B cell (primary cell): ENCODE measurements at regions not wholly inside any gene's neighbourhood (a gene's known extent, or its start where the extent isn't known, plus 50 kb on each side); places are given as distances from the start of the nearest gene placed in this dataset.

Source experiments
- ATAC-seq: fragments of 200-7000 bp; cut with Tn5 transposase; one replicate; pipeline ENCODE4 v1.10.0; 2021; ENCODE audit warnings: low read depth, mild to moderate bottlenecking, moderate number of reproducible peaks, moderate library complexity
- CTCF ChIA-PET: fragments of 350-600 bp; sonication (Branson Sonifier 250); formaldehyde crosslinking; loops from one replicate; lab custom pipeline; 2021; ENCODE audit warnings: antibody characterized with exemption, inconsistent platforms; lab: Charles Lee
- POLR2A ChIA-PET: fragments of 350-600 bp; sonication (Branson Sonifier 250); formaldehyde crosslinking; loops from one replicate; lab custom pipeline; 2021; ENCODE audit warnings: antibody characterized with exemption; lab: Charles Lee
- DNase-seq: peaks from one replicate; pipeline ENCODE4 v3.0.0; 2013
- H2AFZ ChIP-seq: 2 replicates; pipeline ENCODE4 v1.6.1; 2012; ENCODE audit warnings: mild to moderate bottlenecking, low read depth, low read length; ENCODE audit not compliant: insufficient read depth, poor library complexity, severe bottlenecking
- H3K27ac ChIP-seq, 2 donors: 1 replicate in 1 of 2; 2 replicates in 1 of 2; pipeline ENCODE4 v1.5.1; 2012 to 2013; ENCODE audit warnings: low read length in 2 of 2, mild to moderate bottlenecking in 2 of 2, moderate library complexity in 1 of 2
- H3K27me3 ChIP-seq, 4 experiments: fragments of 200-600 bp in 1 of 4; sonication (generic) in 1 of 4; replicated peaks in 1 of 4; 1 replicate in 2 of 4; 2 replicates in 2 of 4; pipeline versions ENCODE4 v1.6.1 to v1.7.0; 2013 to 2016; ENCODE audit warnings: low read length in 3 of 4, mild to moderate bottlenecking in 2 of 4, mixed read lengths in 1 of 4, moderate library complexity in 1 of 4; ENCODE audit not compliant: insufficient read depth in 4 of 4, control insufficient read depth in 3 of 4; ENCODE audit errors: control extremely low read depth in 1 of 4
- H3K36me3 ChIP-seq, 2 experiments: replicated peaks in 1 of 2; 1 replicate in 1 of 2; 2 replicates in 1 of 2; pipeline versions ENCODE4 v1.6.1 to v1.7.1; 2013; ENCODE audit warnings: low read length in 1 of 2; ENCODE audit not compliant: insufficient read depth in 2 of 2, control insufficient read depth in 1 of 2; ENCODE audit errors: control extremely low read depth in 1 of 2, extremely low read depth in 1 of 2
- H3K4me1 ChIP-seq, 2 donors: fragments of 200-600 bp in 1 of 2; sonication (generic) in 1 of 2; 1 replicate in 1 of 2; 2 replicates in 1 of 2; pipeline versions ENCODE4 v1.5.1 to v1.6.1; 2013 to 2017; ENCODE audit warnings: low read length in 2 of 2; ENCODE audit not compliant: control insufficient read depth in 2 of 2, insufficient read depth in 2 of 2
- H3K4me2 ChIP-seq: replicated peaks from 2 replicates; pipeline ENCODE3; 2012; ENCODE audit warnings: mild to moderate bottlenecking, low read depth, low read length; ENCODE audit not compliant: poor library complexity, severe bottlenecking
- H3K4me3 ChIP-seq, 5 experiments: fragments of 200-600 bp in 1 of 5; sonication (generic) in 1 of 5; 1 replicate in 3 of 5; 2 replicates in 2 of 5; pipeline versions ENCODE4 v1.5.1 to v1.7.0; 2011 to 2016; ENCODE audit warnings: low read length in 4 of 5, mild to moderate bottlenecking in 4 of 5, low read depth in 2 of 5, control low read depth in 1 of 5, moderate library complexity in 1 of 5; ENCODE audit not compliant: insufficient read depth in 1 of 5; ENCODE audit errors: control extremely low read depth in 1 of 5, extremely low read depth in 1 of 5
- H3K79me2 ChIP-seq: fragments of 200-600 bp; sonication (generic); one replicate; pipeline ENCODE4 v1.6.0; 2016; ENCODE audit warnings: low read length; ENCODE audit not compliant: control insufficient read depth, insufficient read depth
- H3K9ac ChIP-seq: fragments of 200-600 bp; sonication (generic); 2 replicates; pipeline ENCODE4 v1.6.1; 2017; ENCODE audit warnings: mild to moderate bottlenecking, low read length, moderate library complexity
- H3K9me3 ChIP-seq, 3 donors: one replicate each; pipeline versions ENCODE4 v1.6.1 to v1.7.1; 2013; ENCODE audit warnings: low read length in 2 of 3; ENCODE audit not compliant: control insufficient read depth in 2 of 3, insufficient read depth in 1 of 3; ENCODE audit errors: control extremely low read depth in 1 of 3
- H4K20me1 ChIP-seq: 2 replicates; pipeline ENCODE4 v1.6.0; 2012; ENCODE audit warnings: mild to moderate bottlenecking, low read length; ENCODE audit not compliant: insufficient read depth, control insufficient read depth, poor library complexity, severe bottlenecking
- H3K27ac Mint-ChIP-seq: one replicate; pipeline ENCODE4 v1.8.0; 2021; ENCODE audit warnings: mixed read lengths
- H3K27me3 Mint-ChIP-seq: one replicate; pipeline ENCODE4 v1.8.0; 2021; ENCODE audit warnings: mixed read lengths
- H3K4me1 Mint-ChIP-seq: one replicate; pipeline ENCODE4 v1.8.0; 2021; ENCODE audit warnings: mixed read lengths
- H3K4me3 Mint-ChIP-seq: one replicate; pipeline ENCODE4 v1.8.0; 2021; ENCODE audit warnings: mixed read lengths
- H3K9me3 Mint-ChIP-seq: one replicate; pipeline ENCODE4 v1.8.0; 2022; ENCODE audit warnings: mixed read lengths; ENCODE audit not compliant: insufficient read depth
- EZH2 ChIP-seq: IDR thresholded peaks from 2 replicates; pipeline ENCODE4 v1.6.1; 2012; ENCODE audit warnings: borderline replicate concordance, low read depth, mild to moderate bottlenecking, moderate library complexity, low read length; ENCODE audit not compliant: insufficient read depth, poor library complexity, severe bottlenecking
- WGBS: methylation state at CpG from one replicate; pipeline ENCODE4 v1.1.5; 2013; ENCODE audit warnings: missing lambda C conversion rate; ENCODE audit not compliant: insufficient coverage; 5-methylcytosine and 5-hydroxymethylcytosine counted together
- intact Hi-C: fragments of 100-400 bp; cut with micrococcal nuclease; formaldehyde crosslinking; loops from one replicate; pipeline ENCODE4 v1.10.0; 2022
- TF ChIP-seq, protein P1 (sequence below): fragments of 200-600 bp; IDR thresholded peaks from one replicate; pipeline ENCODE4 v1.8.0; 2022; ENCODE audit warnings: antibody characterized with exemption, mild to moderate bottlenecking

DNA sequence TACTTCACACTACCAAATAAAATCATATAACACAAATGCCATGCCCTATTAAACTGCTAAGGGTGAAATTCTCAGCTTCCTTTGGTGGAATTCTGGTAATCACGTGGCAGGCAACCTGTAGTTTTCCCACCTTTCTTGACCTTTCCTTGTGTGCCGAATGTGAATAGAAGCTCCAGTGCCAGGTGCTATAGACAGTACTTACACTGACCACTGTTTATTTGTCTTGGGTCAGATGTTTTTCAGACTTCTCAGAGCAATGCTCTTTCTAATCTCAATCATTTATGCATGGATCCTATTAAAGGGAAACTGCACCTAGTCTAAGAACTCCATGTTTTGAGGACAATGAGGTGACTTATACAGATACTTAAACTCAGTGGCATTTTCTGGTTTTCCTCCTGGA is 296.8 kb upstream of the DIAPH2 start:
- ChIA-PET POLR2A (no interaction called here), CTCF (no interaction called here)
- Histone ChIP-seq H4K20me1 (no peaks in the 10 kb centered on the region), H3K36me3 (no peaks in the 10 kb centered on the region), H3K9me3 (no peaks in the 10 kb centered on the region), H3K4me2 (no peak overlapping the region), H3K4me3 (no peak overlapping the region), H3K27me3 (no peaks in the 10 kb centered on the region), H3K79me2 (no peaks in the 10 kb centered on the region), H3K27ac (no peak overlapping the region), H3K4me1 (no peaks in the 10 kb centered on the region), H2AFZ (no peak overlapping the region), H3K9ac (no peak overlapping the region)
- Mint-ChIP-seq H3K9me3 (no peaks in the 10 kb centered on the region), H3K27me3 (no peaks in the 10 kb centered on the region), H3K27ac (no peak overlapping the region), H3K4me3 (no peak overlapping the region), H3K4me1 (no peaks in the 10 kb centered on the region)
- TF ChIP-seq, protein P1, sequence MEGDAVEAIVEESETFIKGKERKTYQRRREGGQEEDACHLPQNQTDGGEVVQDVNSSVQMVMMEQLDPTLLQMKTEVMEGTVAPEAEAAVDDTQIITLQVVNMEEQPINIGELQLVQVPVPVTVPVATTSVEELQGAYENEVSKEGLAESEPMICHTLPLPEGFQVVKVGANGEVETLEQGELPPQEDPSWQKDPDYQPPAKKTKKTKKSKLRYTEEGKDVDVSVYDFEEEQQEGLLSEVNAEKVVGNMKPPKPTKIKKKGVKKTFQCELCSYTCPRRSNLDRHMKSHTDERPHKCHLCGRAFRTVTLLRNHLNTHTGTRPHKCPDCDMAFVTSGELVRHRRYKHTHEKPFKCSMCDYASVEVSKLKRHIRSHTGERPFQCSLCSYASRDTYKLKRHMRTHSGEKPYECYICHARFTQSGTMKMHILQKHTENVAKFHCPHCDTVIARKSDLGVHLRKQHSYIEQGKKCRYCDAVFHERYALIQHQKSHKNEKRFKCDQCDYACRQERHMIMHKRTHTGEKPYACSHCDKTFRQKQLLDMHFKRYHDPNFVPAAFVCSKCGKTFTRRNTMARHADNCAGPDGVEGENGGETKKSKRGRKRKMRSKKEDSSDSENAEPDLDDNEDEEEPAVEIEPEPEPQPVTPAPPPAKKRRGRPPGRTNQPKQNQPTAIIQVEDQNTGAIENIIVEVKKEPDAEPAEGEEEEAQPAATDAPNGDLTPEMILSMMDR: no peak
- TF ChIP-seq EZH2: no peak
- no CpG with 5 or more reads among the region's 2 CpGs for WGBS
- intact Hi-C loops: no loop called here
- ATAC-seq (no peak), DNase-seq (no peak)

GRCh38 chrX:96389281-96390047 is 295.2 kb upstream of the DIAPH2 start:
- Mint-ChIP-seq H3K4me3 (no peak overlapping the region), H3K27ac (no peak overlapping the region), H3K4me1 (no peaks in the 10 kb centered on the region), H3K27me3 (no peaks in the 10 kb centered on the region), H3K9me3 (no peaks in the 10 kb centered on the region)
- ATAC-seq (no peak), DNase-seq (no peak)
- Histone ChIP-seq H4K20me1 (no peaks in the 10 kb centered on the region), H3K4me3 (no peak overlapping the region), H3K4me1 (no peaks in the 10 kb centered on the region), H3K9ac (no peak overlapping the region), H2AFZ (no peak overlapping the region), H3K27ac (no peak overlapping the region), H3K9me3 (no peaks in the 10 kb centered on the region), H3K79me2 (no peaks in the 10 kb centered on the region), H3K4me2 (no peak overlapping the region), H3K36me3 (no peaks in the 10 kb centered on the region), H3K27me3 (no peaks in the 10 kb centered on the region)
- TF ChIP-seq EZH2: no peak
- TF ChIP-seq, protein P1: no peak
- WGBS: no CpG with 5 or more reads among the region's 5 CpGs
- intact Hi-C loops: no loop called here
- ChIA-PET POLR2A (no interaction called here), CTCF (no interaction called here)
